Gastrocnemius medialis (tissue), 4 donors: ENCODE measurements at regions not wholly inside any gene's neighbourhood (a gene's known extent, or its start where the extent isn't known, plus 50 kb on each side); places are given as distances from the start of the nearest gene placed in this dataset.

ENCODE experiments used
- ATAC-seq, 2 donors: fragments of 150-250 bp; one replicate each; pipeline ENCODE4 v1.9.1; 2016
- DNase-seq, 2 donors: peaks; one replicate each; pipeline ENCODE4 v3.0.0-alpha.2; 2019
- H3K27ac ChIP-seq, 4 donors: fragments of 200-600 bp; sonication (generic); 1 replicate in 1 of 4; 2 replicates in 3 of 4; pipeline ENCODE4 v1.5.1; 2016 to 2018; ENCODE audit warnings: mild to moderate bottlenecking in 2 of 4, moderate library complexity in 1 of 4
- H3K27me3 ChIP-seq, 3 donors: fragments of 200-600 bp; sonication (generic) in 2 of 3; 1 replicate in 1 of 3; 2 replicates in 2 of 3; pipeline versions ENCODE4 v1.5.1 to v1.6.0; 2016 to 2019; ENCODE audit warnings: mild to moderate bottlenecking in 1 of 3, moderate library complexity in 1 of 3
- H3K36me3 ChIP-seq, 2 donors: fragments of 200-600 bp; sonication (generic) in 1 of 2; one replicate each; pipeline ENCODE4 v1.5.1; 2017 to 2018
- H3K4me1 ChIP-seq, 2 donors: fragments of 200-600 bp; sonication (generic) in 1 of 2; one replicate each; pipeline ENCODE4 v1.5.1; 2016 to 2017; ENCODE audit warnings: mild to moderate bottlenecking in 2 of 2
- H3K4me3 ChIP-seq, 4 donors: fragments of 200-600 bp; sonication (generic) in 3 of 4; 1 replicate in 1 of 4; 2 replicates in 3 of 4; pipeline ENCODE4 v1.5.1; 2016 to 2019; ENCODE audit warnings: mild to moderate bottlenecking in 2 of 4
- H3K9me3 ChIP-seq, 3 donors: fragments of 200-600 bp; sonication (generic) in 2 of 3; 1 replicate in 1 of 3; 2 replicates in 2 of 3; pipeline ENCODE4 v1.5.1; 2016 to 2019
- CTCF ChIP-seq, 5 experiments: fragments of 450-650 bp in 3 of 5; fragments of 200-600 bp in 2 of 5; sonication (generic) in 2 of 5; IDR thresholded peaks in 4 of 5; conservative IDR thresholded peaks in 1 of 5; 1 replicate in 4 of 5; 2 replicates in 1 of 5; pipeline ENCODE4 v1.5.1; 2016 to 2019; ENCODE audit warnings: antibody characterized with exemption in 5 of 5, mild to moderate bottlenecking in 3 of 5, moderate library complexity in 3 of 5
- POLR2A ChIP-seq, 2 donors: fragments of 450-650 bp; IDR thresholded peaks; one replicate each; pipeline ENCODE4 v1.6.1; 2017; ENCODE audit warnings: antibody characterized with exemption in 2 of 2, mild to moderate bottlenecking in 2 of 2, moderate library complexity in 2 of 2
- in situ Hi-C, 4 donors: fragments of 200-750 bp; cut with MboI; loops; one replicate each; pipeline versions ENCODE4 v1.15.0 to v1.8.0; 2017; ENCODE audit warnings: low sequenced_read_pairs in 4 of 4
- intact Hi-C: fragments of 100-400 bp; cut with DNase I; formaldehyde crosslinking; loops from one replicate; pipeline ENCODE4 v1.15.1; 2023; ENCODE audit warnings: low total_unique reads

GRCh38 chr2:236908439-236909192, 177.1 kb upstream of the COPS8 start:
- DNase-seq (no peak), ATAC-seq (no peak)
- in situ Hi-C loops (no loop called here), intact Hi-C loops (no loop called here)
- no peaks in the 10 kb centered on the region for H3K4me1 ChIP-seq
- H3K27me3 ChIP-seq: peaks cover 0 to 4% (median 0%) of the 10 kb centered on the region in 3 donors
- no peak overlapping the region for H3K4me3 ChIP-seq
- TF ChIP-seq POLR2A (IDR thresholded peaks at IDR 0.05): no peak
- H3K27ac ChIP-seq: no peak overlapping the region
- no peaks in the 10 kb centered on the region for H3K36me3 ChIP-seq
- no peaks in the 10 kb centered on the region for H3K9me3 ChIP-seq

GRCh38 chr2:236909193-236909504, 176.5 kb upstream of the COPS8 start:
- TF ChIP-seq CTCF (IDR thresholded peaks at IDR 0.05 in 4 of 5, conservative IDR thresholded peaks at IDR 0.05 in 1 of 5) (no peak), POLR2A (IDR thresholded peaks at IDR 0.05) (no peak)
- DNase-seq: no peak
- in situ Hi-C loops (no loop called here), intact Hi-C loops (no loop called here)
- H3K27ac ChIP-seq: no peak overlapping the region
- H3K4me1 ChIP-seq: no peaks in the 10 kb centered on the region
- H3K27me3 ChIP-seq: peaks cover 0 to 4% (median 0%) of the 10 kb centered on the region in 3 donors
- H3K4me3 ChIP-seq: no peak overlapping the region
- ATAC-seq: no peak
- no peaks in the 10 kb centered on the region for H3K9me3 ChIP-seq
- H3K36me3 ChIP-seq: no peaks in the 10 kb centered on the region

GRCh38 chr2:236909802-236910201, 175.9 kb upstream of the COPS8 start:
- in situ Hi-C loops: no loop called here
- Histone ChIP-seq H3K9me3 (no peaks in the 10 kb centered on the region), H3K27ac (no peak overlapping the region), H3K4me1 (no peaks in the 10 kb centered on the region), H3K36me3 (no peaks in the 10 kb centered on the region), H3K27me3 (no peaks in the 10 kb centered on the region), H3K4me3 (no peak overlapping the region)
- ATAC-seq (no peak), DNase-seq (no peak)
- intact Hi-C loops: no loop called here
- no peak for TF ChIP-seq POLR2A (IDR thresholded peaks at IDR 0.05)
- TF ChIP-seq CTCF (IDR thresholded peaks at IDR 0.05 in 4 of 5, conservative IDR thresholded peaks at IDR 0.05 in 1 of 5): no peak

GRCh38 chr2:236910781-236911495, 174.8 kb upstream of the COPS8 start:
- DNase-seq (no peak), ATAC-seq (no peak)
- Histone ChIP-seq H3K27ac (no peak overlapping the region), H3K36me3 (no peaks in the 10 kb centered on the region), H3K27me3 (no peaks in the 10 kb centered on the region), H3K4me1 (no peaks in the 10 kb centered on the region), H3K4me3 (no peak overlapping the region), H3K9me3 (no peaks in the 10 kb centered on the region)
- no peak for TF ChIP-seq POLR2A (IDR thresholded peaks at IDR 0.05)
- no peak for TF ChIP-seq CTCF (IDR thresholded peaks at IDR 0.05 in 4 of 5, conservative IDR thresholded peaks at IDR 0.05 in 1 of 5)
- intact Hi-C loops: no loop called here
- in situ Hi-C loops: no loop called here

GRCh38 chr2:236912326-236913120, 173.2 kb upstream of the COPS8 start:
- Histone ChIP-seq H3K27me3 (no peaks in the 10 kb centered on the region), H3K4me1 (no peaks in the 10 kb centered on the region), H3K9me3 (no peaks in the 10 kb centered on the region), H3K36me3 (no peaks in the 10 kb centered on the region), H3K27ac (no peak overlapping the region), H3K4me3 (no peak overlapping the region)
- TF ChIP-seq CTCF (IDR thresholded peaks at IDR 0.05 in 4 of 5, conservative IDR thresholded peaks at IDR 0.05 in 1 of 5) (no peak), POLR2A (IDR thresholded peaks at IDR 0.05) (no peak)
- no peak for DNase-seq
- intact Hi-C loops (no loop called here), in situ Hi-C loops (no loop called here)
- no peak for ATAC-seq
